ENCODE measurements at regions not wholly inside any gene's neighbourhood (a gene's known extent, or its start where the extent isn't known, plus 50 kb on each side); places are given as distances from the start of the nearest gene placed in this dataset.

DNA sequence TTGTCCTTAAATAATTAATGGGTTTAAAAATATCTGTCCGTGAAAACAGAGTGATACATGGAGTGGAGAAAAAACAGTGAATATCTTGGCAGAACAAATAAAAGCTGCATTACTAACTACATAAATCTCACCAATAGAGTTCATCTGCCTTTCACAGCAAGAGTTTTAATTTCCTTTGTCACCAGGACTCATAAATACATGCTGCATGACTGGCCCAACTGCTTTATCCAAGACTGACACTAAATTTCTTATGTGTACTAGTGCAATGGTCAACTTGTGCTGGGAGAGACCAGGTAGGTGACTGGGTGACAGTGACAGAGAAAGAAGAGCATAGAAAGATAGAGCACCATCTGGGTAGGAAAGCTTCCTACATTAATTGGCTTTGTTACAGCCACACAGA, 402.8 kb downstream of the RAD51AP2 start:
- H3K27ac ChIP-seq = no peak overlapping the region
- DNase-seq = no peak
- H3K27me3 ChIP-seq = no peaks in the 10 kb centered on the region
- no peaks in the 10 kb centered on the region for H3K36me3 ChIP-seq
- no peaks in the 10 kb centered on the region for H3K9me3 ChIP-seq
- TF ChIP-seq, protein P1, sequence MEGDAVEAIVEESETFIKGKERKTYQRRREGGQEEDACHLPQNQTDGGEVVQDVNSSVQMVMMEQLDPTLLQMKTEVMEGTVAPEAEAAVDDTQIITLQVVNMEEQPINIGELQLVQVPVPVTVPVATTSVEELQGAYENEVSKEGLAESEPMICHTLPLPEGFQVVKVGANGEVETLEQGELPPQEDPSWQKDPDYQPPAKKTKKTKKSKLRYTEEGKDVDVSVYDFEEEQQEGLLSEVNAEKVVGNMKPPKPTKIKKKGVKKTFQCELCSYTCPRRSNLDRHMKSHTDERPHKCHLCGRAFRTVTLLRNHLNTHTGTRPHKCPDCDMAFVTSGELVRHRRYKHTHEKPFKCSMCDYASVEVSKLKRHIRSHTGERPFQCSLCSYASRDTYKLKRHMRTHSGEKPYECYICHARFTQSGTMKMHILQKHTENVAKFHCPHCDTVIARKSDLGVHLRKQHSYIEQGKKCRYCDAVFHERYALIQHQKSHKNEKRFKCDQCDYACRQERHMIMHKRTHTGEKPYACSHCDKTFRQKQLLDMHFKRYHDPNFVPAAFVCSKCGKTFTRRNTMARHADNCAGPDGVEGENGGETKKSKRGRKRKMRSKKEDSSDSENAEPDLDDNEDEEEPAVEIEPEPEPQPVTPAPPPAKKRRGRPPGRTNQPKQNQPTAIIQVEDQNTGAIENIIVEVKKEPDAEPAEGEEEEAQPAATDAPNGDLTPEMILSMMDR (IDR thresholded peaks at IDR 0.05) = no peak
- TF ChIP-seq POLR2A (IDR thresholded peaks at IDR 0.05) = no peak
- WGBS, 2 donors = 46 to 62% methylated on average over 1 of the region's 1 CpG
- intact Hi-C loops (cut with DNase I) = no loop called here
- no peak overlapping the region for H3K4me3 ChIP-seq
- H3K4me1 ChIP-seq = no peaks in the 10 kb centered on the region

GRCh38 chr2:17115042-17115441, 403.2 kb downstream of the RAD51AP2 start:
- Histone ChIP-seq H3K27me3 (no peaks in the 10 kb centered on the region), H3K4me1 (no peaks in the 10 kb centered on the region), H3K9me3 (no peaks in the 10 kb centered on the region), H3K36me3 (no peaks in the 10 kb centered on the region), H3K27ac (no peak overlapping the region), H3K4me3 (no peak overlapping the region)
- WGBS, 2 donors = 23 to 32% methylated on average over 2 of the region's 2 CpGs
- intact Hi-C loops (cut with DNase I) = no loop called here
- no peak for DNase-seq
- no peak for TF ChIP-seq POLR2A (IDR thresholded peaks at IDR 0.05)
- TF ChIP-seq, protein P1 (IDR thresholded peaks at IDR 0.05) = no peak

- H3K27me3 ChIP-seq = no peaks in the 10 kb centered on the region
- intact Hi-C loops (cut with DNase I) = no loop called here
- no peak overlapping the region for H3K4me3 ChIP-seq
- no peak for DNase-seq
- no peak overlapping the region for H3K27ac ChIP-seq
- no peaks in the 10 kb centered on the region for H3K9me3 ChIP-seq
- TF ChIP-seq, protein P1 (IDR thresholded peaks at IDR 0.05) = no peak
- no peak for TF ChIP-seq POLR2A (IDR thresholded peaks at IDR 0.05)
- H3K4me1 ChIP-seq = no peaks in the 10 kb centered on the region
- 46 to 58% methylated on average over 2 of the region's 2 CpGs for WGBS, 2 donors
- no peaks in the 10 kb centered on the region for H3K36me3 ChIP-seq
Measured at GRCh38 chr2:17107871-17108270, 410.4 kb downstream of the RAD51AP2 start.

DNA sequence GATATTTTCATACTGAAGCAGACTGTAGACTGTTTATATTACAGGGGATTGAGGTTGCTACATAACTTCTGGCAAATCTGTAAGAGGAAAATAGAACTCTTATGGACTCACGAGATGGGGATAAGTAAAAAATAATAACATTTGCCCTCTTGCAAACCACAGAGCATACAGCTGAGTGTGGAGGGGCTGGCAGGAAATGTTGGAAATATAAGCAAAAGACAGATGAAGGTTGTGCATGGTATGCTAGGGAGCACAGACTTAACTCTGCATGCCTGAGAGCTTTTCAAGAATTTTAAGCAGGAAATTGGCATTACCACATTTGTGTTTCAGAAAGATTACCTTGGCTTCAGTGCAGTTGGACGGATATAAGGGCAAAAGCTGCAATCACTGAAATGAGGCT, 411.1 kb downstream of the RAD51AP2 start:
- Histone ChIP-seq H3K9me3 (no peaks in the 10 kb centered on the region), H3K4me3 (no peak overlapping the region), H3K27ac (no peak overlapping the region), H3K36me3 (no peaks in the 10 kb centered on the region), H3K4me1 (no peaks in the 10 kb centered on the region), H3K27me3 (no peaks in the 10 kb centered on the region)
- 28 to 32% methylated on average over 2 of the region's 2 CpGs for WGBS, 2 donors
- TF ChIP-seq, protein P1 (IDR thresholded peaks at IDR 0.05) = no peak
- TF ChIP-seq POLR2A (IDR thresholded peaks at IDR 0.05) = no peak
- no peak for DNase-seq
- intact Hi-C loops (cut with DNase I) = no loop called here

DNA sequence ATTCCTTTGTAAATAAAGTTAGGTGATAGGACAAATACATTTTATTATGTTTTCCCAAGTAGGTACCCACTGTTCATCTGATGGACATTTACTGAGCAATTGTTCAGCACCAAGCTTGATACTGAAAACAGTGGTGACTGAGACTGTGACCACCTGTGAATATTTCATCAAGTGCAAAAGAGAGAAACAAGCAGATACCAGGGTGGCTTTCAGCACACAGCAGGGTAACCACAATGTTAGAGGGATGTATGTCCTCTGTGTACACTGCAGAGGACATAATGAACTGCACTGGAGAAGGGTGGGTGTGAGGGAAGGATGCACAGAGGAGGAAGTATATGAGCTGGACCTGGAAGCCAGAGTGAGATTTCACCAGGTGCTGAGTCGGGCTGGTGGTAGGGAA, 411.8 kb downstream of the RAD51AP2 start:
- no peak overlapping the region for H3K27ac ChIP-seq
- intact Hi-C loops (cut with DNase I) = no loop called here
- no peaks in the 10 kb centered on the region for H3K36me3 ChIP-seq
- no peak for TF ChIP-seq POLR2A (IDR thresholded peaks at IDR 0.05)
- TF ChIP-seq, protein P1 (IDR thresholded peaks at IDR 0.05) = no peak
- H3K4me1 ChIP-seq = no peaks in the 10 kb centered on the region
- no peaks in the 10 kb centered on the region for H3K27me3 ChIP-seq
- no peak for DNase-seq
- H3K4me3 ChIP-seq = no peak overlapping the region
- WGBS, 2 donors = 60 to 78% methylated on average over 1 of the region's 1 CpG
- H3K9me3 ChIP-seq = no peaks in the 10 kb centered on the region

All from esophagus squamous epithelium (tissue), 5 donors.